HG03520 (cell line): ENCODE measurements at regions not wholly inside any gene's neighbourhood (a gene's known extent, or its start where the extent isn't known, plus 50 kb on each side); places are given as distances from the start of the nearest gene placed in this dataset.

Experiments used
- ATAC-seq: cut with Tn5 transposase; IDR thresholded peaks from one replicate; pipeline ENCODE4 v1.9.1; 2021; ENCODE audit warnings: mild to moderate bottlenecking, moderate library complexity; ENCODE audit not compliant: unreplicated experiment

GRCh38 chr14:46788994-46789393 is 137.4 kb upstream of the RPL10L start:
- ATAC-seq = no peak

GRCh38 chr14:46782281-46782680 is 130.7 kb upstream of the RPL10L start:
- no peak for ATAC-seq

- ATAC-seq = peak; percentile 98
Measured at GRCh38 chr14:46769292-46769691, 117.7 kb upstream of the RPL10L start.

- ATAC-seq = no peak
Measured at GRCh38 chr14:46747001-46747652, 95.5 kb upstream of the RPL10L start.

- no peak for ATAC-seq
Measured at GRCh38 chr14:46734286-46734685, 82.7 kb upstream of the RPL10L start.

GRCh38 chr14:46717211-46717610 is 65.6 kb upstream of the RPL10L start:
- no peak for ATAC-seq
